Thymus (tissue), 11 donors: ENCODE measurements at regions not wholly inside any gene's neighbourhood (a gene's known extent, or its start where the extent isn't known, plus 50 kb on each side); places are given as distances from the start of the nearest gene placed in this dataset.

Experiments
- DNase-seq, 9 donors: peaks; one replicate each; pipeline ENCODE4 v3.0.0-alpha.2; 2013; ENCODE audit warnings: low spot score in 9 of 9, low read depth in 6 of 9, missing footprints in 1 of 9
- H3K27ac ChIP-seq, 2 donors: one replicate each; pipeline ENCODE4 v1.5.1; 2013; ENCODE audit warnings: control low read depth in 1 of 2, low read depth in 1 of 2, low read length in 1 of 2, mild to moderate bottlenecking in 1 of 2, moderate library complexity in 1 of 2
- H3K27me3 ChIP-seq, 2 donors: one replicate each; pipeline ENCODE4 v1.5.1; 2013; ENCODE audit warnings: low read length in 1 of 2; ENCODE audit not compliant: control insufficient read depth in 2 of 2, insufficient read depth in 1 of 2
- H3K36me3 ChIP-seq, 2 donors: one replicate each; pipeline ENCODE4 v1.5.1; 2013; ENCODE audit warnings: low read length in 1 of 2, mild to moderate bottlenecking in 1 of 2, moderate library complexity in 1 of 2; ENCODE audit not compliant: control insufficient read depth in 2 of 2, insufficient read depth in 2 of 2
- H3K4me1 ChIP-seq, 2 donors: one replicate each; pipeline ENCODE4 v1.5.1; 2013; ENCODE audit warnings: low read length in 2 of 2; ENCODE audit not compliant: control insufficient read depth in 2 of 2, insufficient read depth in 2 of 2
- H3K4me3 ChIP-seq, 2 donors: one replicate each; pipeline ENCODE4 v1.5.1; 2013; ENCODE audit warnings: low read length in 2 of 2, control low read depth in 1 of 2, mild to moderate bottlenecking in 1 of 2
- H3K9me3 ChIP-seq, 2 donors: one replicate each; pipeline ENCODE4 v1.5.1; 2013; ENCODE audit warnings: low read length in 1 of 2, mild to moderate bottlenecking in 1 of 2; ENCODE audit not compliant: control insufficient read depth in 2 of 2, insufficient read depth in 1 of 2
- WGBS: extraction: QIAGEN DNeasy Blood & Tissue Kit; methylation state at CpG from one replicate; pipeline ENCODE4 v1.1.7; 2013; 5-methylcytosine and 5-hydroxymethylcytosine counted together
- donor health status: healthy.

GRCh38 chr1:79295967-79296366 lies 289.4 kb upstream of the ADGRL4 start:
- WGBS, result 95% methylated on average over 3 of the region's 3 CpGs
- no peaks in the 10 kb centered on the region for H3K4me1 ChIP-seq
- H3K9me3 ChIP-seq, result no peaks in the 10 kb centered on the region
- DNase-seq, result no peak
- H3K4me3 ChIP-seq, result no peak overlapping the region
- H3K27ac ChIP-seq, result no peak overlapping the region
- no peaks in the 10 kb centered on the region for H3K36me3 ChIP-seq
- no peaks in the 10 kb centered on the region for H3K27me3 ChIP-seq

- Histone ChIP-seq H3K9me3 (no peaks in the 10 kb centered on the region), H3K36me3 (no peaks in the 10 kb centered on the region), H3K27ac (no peak overlapping the region), H3K4me1 (no peaks in the 10 kb centered on the region), H3K4me3 (no peak overlapping the region), H3K27me3 (no peaks in the 10 kb centered on the region)
- 83% methylated on average over 1 of the region's 1 CpG for WGBS
- DNase-seq, result no peak
Measured at GRCh38 chr1:79293611-79294010, 287.1 kb upstream of the ADGRL4 start.

DNA sequence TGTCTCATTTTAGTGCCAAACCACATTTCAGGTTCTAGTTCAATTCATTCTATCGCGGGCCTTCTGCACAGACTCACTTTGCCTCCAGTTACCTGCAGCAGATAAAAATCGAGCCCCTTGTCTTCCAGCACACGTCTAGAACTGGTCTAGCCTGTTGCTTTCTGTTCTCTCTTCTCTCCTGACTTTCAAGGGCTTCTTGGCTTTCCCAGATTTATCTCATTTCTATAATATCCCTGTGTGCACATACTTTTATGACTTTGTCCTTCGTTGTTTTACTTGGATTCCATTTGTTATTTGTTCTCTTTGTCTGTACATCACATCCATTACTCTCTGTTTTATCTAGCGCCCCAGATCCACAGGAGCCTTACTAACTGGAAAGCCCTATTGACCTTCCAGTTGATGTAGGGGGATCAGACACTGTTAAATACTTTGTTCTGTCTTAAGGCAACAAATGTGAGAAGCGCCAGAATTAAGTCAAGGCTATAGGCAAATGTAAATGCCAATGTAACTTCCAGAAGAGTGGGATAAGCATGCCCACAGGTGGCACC lies 284.5 kb upstream of the ADGRL4 start:
- WGBS, result 94% methylated on average over 7 of the region's 7 CpGs

GRCh38 chr1:79287982-79288381 lies 281.5 kb upstream of the ADGRL4 start:
- 96% methylated on average over 2 of the region's 2 CpGs for WGBS
- no peak for DNase-seq
- H3K4me1 ChIP-seq, result no peaks in the 10 kb centered on the region
- no peak overlapping the region for H3K27ac ChIP-seq
- H3K27me3 ChIP-seq, result no peaks in the 10 kb centered on the region
- H3K4me3 ChIP-seq, result no peak overlapping the region
- H3K9me3 ChIP-seq, result no peaks in the 10 kb centered on the region
- H3K36me3 ChIP-seq, result no peaks in the 10 kb centered on the region

More for the DNA sequence above, 284.5 kb upstream of the ADGRL4 start:
- no peaks in the 10 kb centered on the region for H3K9me3 ChIP-seq
- H3K36me3 ChIP-seq, result no peaks in the 10 kb centered on the region
- no peaks in the 10 kb centered on the region for H3K27me3 ChIP-seq
- DNase-seq, result no peak
- H3K4me1 ChIP-seq, result no peaks in the 10 kb centered on the region
- no peak overlapping the region for H3K27ac ChIP-seq
- H3K4me3 ChIP-seq, result no peak overlapping the region

DNA sequence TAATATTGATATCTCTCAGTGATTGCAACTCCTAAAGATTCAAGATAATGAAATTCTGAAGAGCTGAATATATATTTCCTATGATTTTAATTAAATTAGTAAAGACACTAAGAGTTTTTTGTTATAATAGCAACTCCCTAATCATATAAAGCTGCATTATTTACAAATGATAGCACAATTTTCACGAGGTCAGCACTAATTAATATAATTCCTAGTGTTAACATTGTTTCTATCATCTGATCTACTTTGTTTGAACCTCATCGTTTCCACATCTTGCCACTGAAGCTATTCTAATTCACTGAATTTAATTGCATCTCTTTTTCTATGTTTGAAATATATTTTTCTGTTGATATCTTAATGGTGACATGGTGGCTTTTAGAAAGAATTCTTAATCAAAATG lies 279.1 kb upstream of the ADGRL4 start:
- Histone ChIP-seq H3K27me3 (no peaks in the 10 kb centered on the region), H3K9me3 (no peaks in the 10 kb centered on the region), H3K27ac (no peak overlapping the region), H3K4me3 (no peak overlapping the region), H3K4me1 (no peaks in the 10 kb centered on the region), H3K36me3 (no peaks in the 10 kb centered on the region)
- DNase-seq, result no peak
- 77% methylated on average over 2 of the region's 2 CpGs for WGBS

GRCh38 chr1:79283451-79283850 lies 276.9 kb upstream of the ADGRL4 start:
- 96% methylated on average over 10 of the region's 10 CpGs for WGBS
- Histone ChIP-seq H3K9me3 (no peaks in the 10 kb centered on the region), H3K27ac (no peak overlapping the region), H3K27me3 (no peaks in the 10 kb centered on the region), H3K4me3 (no peak overlapping the region), H3K36me3 (no peaks in the 10 kb centered on the region), H3K4me1 (no peaks in the 10 kb centered on the region)
- no peak for DNase-seq

DNA sequence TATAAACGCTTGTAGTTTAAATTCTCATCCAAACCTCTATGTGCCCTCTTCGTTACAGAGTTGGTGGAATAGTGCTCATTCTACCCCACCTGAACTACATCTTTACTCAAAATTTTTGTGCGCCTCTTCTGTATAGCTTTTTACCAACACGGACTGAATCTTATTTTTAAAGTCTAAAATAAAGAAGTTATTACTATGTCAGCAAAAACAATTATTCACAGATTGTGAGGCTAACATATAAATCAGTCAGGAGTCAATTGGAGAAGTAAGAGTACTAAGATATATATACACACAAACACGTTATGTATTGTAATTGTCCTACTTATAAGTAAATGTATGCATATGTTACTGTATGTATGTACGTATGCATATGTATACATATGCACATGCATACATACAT lies 274.9 kb upstream of the ADGRL4 start:
- H3K9me3 ChIP-seq, result no peaks in the 10 kb centered on the region
- no peak overlapping the region for H3K4me3 ChIP-seq
- WGBS, result 93% methylated on average over 6 of the region's 6 CpGs
- no peaks in the 10 kb centered on the region for H3K36me3 ChIP-seq
- no peak for DNase-seq
- no peaks in the 10 kb centered on the region for H3K4me1 ChIP-seq
- no peaks in the 10 kb centered on the region for H3K27me3 ChIP-seq
- H3K27ac ChIP-seq, result no peak overlapping the region

DNA sequence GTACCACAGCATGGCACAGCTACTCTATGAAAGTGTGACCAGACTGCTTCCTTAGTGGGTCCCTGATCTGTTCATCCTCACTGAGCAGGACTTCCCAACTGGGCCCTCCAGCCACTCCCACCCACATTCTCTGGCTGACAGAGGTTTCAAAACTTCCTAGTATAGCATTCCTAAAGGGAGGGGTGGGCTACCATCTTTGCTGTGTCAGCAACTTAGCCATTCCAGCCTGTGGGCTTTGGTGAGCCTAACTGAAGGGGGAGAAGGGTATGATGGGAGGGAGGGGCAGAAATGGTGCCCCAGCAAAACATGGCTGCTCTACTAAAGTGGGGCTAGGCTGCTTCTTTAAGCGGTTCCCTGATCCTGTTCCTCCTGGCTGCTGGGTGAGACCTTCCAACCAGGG lies 265.2 kb upstream of the ADGRL4 start:
- 88% methylated on average over 1 of the region's 1 CpG for WGBS
- H3K4me1 ChIP-seq, result no peaks in the 10 kb centered on the region
- no peak for DNase-seq
- no peak overlapping the region for H3K4me3 ChIP-seq
- H3K27me3 ChIP-seq, result no peaks in the 10 kb centered on the region
- H3K9me3 ChIP-seq, result peaks cover 0 to 18% of the 10 kb centered on the region in 2 donors
- no peaks in the 10 kb centered on the region for H3K36me3 ChIP-seq
- no peak overlapping the region for H3K27ac ChIP-seq

GRCh38 chr1:79264975-79265818 lies 258.7 kb upstream of the ADGRL4 start:
- Histone ChIP-seq H3K4me1 (no peaks in the 10 kb centered on the region), H3K4me3 (no peak overlapping the region), H3K36me3 (no peaks in the 10 kb centered on the region), H3K27ac (no peak overlapping the region), H3K27me3 (no peaks in the 10 kb centered on the region), H3K9me3 (peaks cover 0 to under 1% of the 10 kb centered on the region in 2 donors)
- no peak for DNase-seq
- 92% methylated on average over 4 of the region's 4 CpGs for WGBS
